Transverse colon (tissue), 4 donors: ENCODE measurements at regions not wholly inside any gene's neighbourhood (a gene's known extent, or its start where the extent isn't known, plus 50 kb on each side); places are given as distances from the start of the nearest gene placed in this dataset.

Experiments
- EP300 ChIP-seq: sonication (generic); formaldehyde crosslinking; IDR thresholded peaks from one replicate; pipeline ENCODE4 v1.6.1; 2017; ENCODE audit warnings: antibody characterized with exemption, low read depth
- POLR2A ChIP-seq: fragments of 450-650 bp; IDR thresholded peaks from one replicate; pipeline ENCODE4 v1.6.1; 2016; ENCODE audit warnings: antibody characterized with exemption, mild to moderate bottlenecking, moderate library complexity
- POLR2AphosphoS5 ChIP-seq, 3 donors: sonication (generic); formaldehyde crosslinking; IDR thresholded peaks; one replicate each; pipeline ENCODE4 v1.6.1; 2016; ENCODE audit warnings: antibody characterized with exemption in 3 of 3
- TF ChIP-seq, protein P1 (sequence below), 5 experiments: fragments of 200-600 bp in 3 of 5; fragments of 450-650 bp in 2 of 5; sonication (generic) in 3 of 5; IDR thresholded peaks; 1 replicate in 2 of 5; 2 replicates in 3 of 5; pipeline ENCODE4 v1.5.1; 2016 to 2017; ENCODE audit warnings: antibody characterized with exemption in 5 of 5, inconsistent platforms in 3 of 5, mild to moderate bottlenecking in 2 of 5, moderate library complexity in 1 of 5

DNA sequence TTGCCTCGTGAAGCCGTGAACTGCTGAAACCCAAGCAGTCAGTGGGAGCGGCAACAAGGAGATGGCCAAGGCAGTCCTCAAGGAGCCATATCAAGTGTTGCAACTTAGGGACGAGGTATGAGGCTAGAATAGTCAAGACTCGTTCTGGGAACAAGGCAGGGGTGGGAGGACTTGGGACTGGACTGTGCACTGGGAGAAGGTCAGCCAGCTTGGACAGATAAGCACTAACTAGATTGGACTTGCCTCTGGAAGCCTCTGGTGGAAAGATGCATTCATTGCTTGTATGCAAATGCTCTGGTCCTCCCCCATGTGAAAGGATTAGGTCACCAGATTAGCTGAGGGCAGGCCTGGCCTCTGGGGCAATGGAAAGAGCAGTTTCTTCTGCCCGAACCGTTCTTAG is 123.3 kb upstream of the CTNNB1 start:
- TF ChIP-seq, protein P1, sequence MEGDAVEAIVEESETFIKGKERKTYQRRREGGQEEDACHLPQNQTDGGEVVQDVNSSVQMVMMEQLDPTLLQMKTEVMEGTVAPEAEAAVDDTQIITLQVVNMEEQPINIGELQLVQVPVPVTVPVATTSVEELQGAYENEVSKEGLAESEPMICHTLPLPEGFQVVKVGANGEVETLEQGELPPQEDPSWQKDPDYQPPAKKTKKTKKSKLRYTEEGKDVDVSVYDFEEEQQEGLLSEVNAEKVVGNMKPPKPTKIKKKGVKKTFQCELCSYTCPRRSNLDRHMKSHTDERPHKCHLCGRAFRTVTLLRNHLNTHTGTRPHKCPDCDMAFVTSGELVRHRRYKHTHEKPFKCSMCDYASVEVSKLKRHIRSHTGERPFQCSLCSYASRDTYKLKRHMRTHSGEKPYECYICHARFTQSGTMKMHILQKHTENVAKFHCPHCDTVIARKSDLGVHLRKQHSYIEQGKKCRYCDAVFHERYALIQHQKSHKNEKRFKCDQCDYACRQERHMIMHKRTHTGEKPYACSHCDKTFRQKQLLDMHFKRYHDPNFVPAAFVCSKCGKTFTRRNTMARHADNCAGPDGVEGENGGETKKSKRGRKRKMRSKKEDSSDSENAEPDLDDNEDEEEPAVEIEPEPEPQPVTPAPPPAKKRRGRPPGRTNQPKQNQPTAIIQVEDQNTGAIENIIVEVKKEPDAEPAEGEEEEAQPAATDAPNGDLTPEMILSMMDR (IDR thresholded peaks at IDR 0.05), result no peak
- no peak for TF ChIP-seq POLR2AphosphoS5 (IDR thresholded peaks at IDR 0.05)
- TF ChIP-seq POLR2A, result no peak
- TF ChIP-seq EP300, result no peak
